Cardiac septum (tissue), 1 donor: ENCODE measurements at regions not wholly inside any gene's neighbourhood (a gene's known extent, or its start where the extent isn't known, plus 50 kb on each side); places are given as distances from the start of the nearest gene placed in this dataset.

Experiments used
- DNase-seq: peaks from one replicate; pipeline ENCODE4 v3.0.0-alpha.2; 2020; ENCODE audit warnings: low spot score
- intact Hi-C: fragments of 100-400 bp; cut with DNase I; formaldehyde crosslinking; loops from one replicate; pipeline ENCODE4 v1.14.0; 2022
- donor health status: DM: no; HTN: no; CAD: no.

DNA sequence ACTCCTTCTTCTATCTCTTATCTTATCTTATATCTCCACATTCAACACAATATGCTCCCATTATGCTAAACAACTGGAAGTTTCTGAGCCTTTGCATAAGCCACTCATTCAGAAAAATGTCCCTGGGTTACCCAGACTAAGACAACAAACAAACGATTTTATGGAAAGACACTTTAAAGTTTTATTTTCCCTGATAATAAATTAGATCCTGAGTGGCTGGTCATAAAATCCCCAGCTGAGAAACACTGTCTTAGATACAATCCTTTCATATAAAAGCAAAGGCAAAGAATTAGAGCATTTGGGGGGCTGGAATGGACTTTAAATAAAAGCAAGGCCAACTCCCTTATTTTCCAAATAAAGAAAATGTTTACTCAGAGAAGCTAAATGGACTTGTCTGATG is 322.3 kb downstream of the GBE1 start:
- intact Hi-C loops = no loop called here
- DNase-seq = no peak

DNA sequence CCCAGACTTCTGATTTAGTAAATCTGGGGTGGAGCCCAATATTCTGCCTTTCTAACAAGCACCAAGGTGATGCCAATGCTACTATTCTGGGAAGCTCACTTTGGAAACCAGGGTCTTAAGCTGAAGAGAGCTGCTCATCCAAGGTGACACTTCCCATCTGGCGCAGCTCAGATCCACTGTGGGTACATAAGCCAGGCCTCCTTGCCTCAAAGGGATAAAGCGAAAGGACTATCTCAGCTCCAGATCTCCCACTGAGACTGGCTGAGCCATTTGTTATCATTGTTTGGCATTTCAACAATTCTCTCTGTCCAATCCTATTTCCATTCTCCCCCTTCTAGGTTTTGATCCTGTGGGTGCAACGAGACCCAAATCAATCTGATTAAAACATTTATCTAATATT is 323.8 kb downstream of the GBE1 start:
- intact Hi-C loops = no loop called here
- no peak for DNase-seq

DNA sequence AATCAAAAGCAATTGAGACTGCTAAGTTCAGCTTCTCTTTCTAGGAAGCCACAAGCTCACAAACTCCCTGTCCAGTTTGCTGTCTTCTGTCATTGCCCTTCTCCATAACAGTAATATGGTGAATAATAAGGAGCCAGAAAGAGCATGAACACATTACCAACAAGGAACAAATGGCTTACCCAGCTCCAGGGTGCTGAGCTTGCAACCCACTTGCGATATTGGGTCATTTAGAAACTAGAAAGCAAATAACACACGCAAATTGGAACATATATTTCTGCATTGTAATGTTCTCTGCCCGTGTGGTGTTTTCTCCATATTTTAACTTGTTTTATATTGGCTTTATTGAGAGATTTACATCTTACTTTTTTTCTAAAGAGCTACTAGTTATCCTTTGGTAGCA is 325.3 kb downstream of the GBE1 start:
- DNase-seq = no peak
- intact Hi-C loops = no loop called here

DNA sequence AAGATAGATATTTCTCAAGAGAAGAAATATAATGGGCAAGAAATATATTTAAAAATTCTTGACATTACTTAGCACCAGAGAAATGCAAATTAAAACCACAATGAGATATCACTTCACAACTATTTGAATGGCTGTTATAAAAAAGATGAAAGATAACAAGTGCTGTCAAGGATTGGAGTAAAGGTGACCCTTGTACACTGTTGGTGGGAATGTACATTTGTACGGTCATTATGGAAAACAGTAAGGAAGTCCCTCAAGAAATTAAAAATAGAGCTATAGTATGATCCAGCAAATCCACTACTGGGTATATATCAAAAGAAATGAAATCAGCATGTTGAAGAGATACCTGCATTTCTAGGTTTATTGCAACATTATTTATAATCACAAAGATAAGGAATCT is 326.4 kb downstream of the GBE1 start:
- intact Hi-C loops = no loop called here
- no peak for DNase-seq

DNA sequence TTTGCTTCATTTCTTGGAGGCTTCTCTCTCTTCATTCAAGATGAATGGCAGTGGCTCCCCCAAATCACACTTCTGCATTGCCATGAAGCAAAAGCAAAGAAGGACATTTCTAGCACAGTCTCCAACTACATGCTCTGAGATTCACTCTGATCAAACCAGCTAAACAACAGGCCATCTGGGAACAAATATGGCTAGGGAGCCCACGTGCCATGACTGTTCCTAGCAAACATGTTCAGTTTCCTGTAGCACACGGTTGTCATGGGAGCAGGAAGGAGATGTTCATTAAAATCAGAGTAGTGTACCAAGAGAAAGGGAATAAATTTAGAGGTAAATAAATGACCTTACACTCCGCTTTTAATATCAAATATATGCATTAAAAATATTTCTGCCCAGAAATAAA is 327.3 kb downstream of the GBE1 start:
- DNase-seq = no peak
- intact Hi-C loops = no loop called here

DNA sequence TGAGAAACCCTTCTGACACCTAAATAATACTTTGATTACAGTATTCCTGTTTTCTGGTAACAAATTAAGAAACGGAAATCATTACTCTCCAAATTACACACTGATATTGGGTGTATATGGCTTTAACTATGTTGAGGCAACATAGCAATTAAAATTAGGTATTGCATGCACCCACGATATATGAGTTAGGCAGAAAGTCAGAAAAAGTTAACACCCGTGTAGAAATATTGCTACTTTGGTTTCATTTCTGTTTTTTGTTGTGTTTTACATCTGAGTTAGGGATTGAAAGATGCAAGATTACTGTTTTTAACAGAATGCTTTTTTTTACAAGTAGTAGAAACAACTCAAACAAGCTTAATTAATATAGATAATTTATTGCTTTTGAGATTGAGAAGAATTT is 327.8 kb downstream of the GBE1 start:
- intact Hi-C loops = no loop called here
- no peak for DNase-seq

DNA sequence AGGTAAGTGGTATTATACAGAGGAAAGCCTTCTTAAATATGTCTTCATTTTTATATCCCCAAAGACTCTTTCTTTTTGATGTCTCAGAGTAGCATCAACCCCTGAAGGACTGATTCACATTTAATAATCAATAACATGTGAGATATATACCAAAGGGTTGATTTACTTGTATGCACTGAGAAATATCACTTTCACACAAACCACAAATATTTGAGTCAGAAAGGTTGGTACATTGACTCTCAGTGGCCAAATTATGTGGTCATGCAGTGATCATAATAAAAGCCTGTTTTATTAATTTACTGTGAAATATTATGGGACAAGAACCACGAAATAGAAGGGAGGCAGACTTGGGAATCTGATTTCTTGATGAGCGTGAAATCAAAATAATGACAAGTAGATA is 329.0 kb downstream of the GBE1 start:
- intact Hi-C loops = no loop called here
- no peak for DNase-seq

DNA sequence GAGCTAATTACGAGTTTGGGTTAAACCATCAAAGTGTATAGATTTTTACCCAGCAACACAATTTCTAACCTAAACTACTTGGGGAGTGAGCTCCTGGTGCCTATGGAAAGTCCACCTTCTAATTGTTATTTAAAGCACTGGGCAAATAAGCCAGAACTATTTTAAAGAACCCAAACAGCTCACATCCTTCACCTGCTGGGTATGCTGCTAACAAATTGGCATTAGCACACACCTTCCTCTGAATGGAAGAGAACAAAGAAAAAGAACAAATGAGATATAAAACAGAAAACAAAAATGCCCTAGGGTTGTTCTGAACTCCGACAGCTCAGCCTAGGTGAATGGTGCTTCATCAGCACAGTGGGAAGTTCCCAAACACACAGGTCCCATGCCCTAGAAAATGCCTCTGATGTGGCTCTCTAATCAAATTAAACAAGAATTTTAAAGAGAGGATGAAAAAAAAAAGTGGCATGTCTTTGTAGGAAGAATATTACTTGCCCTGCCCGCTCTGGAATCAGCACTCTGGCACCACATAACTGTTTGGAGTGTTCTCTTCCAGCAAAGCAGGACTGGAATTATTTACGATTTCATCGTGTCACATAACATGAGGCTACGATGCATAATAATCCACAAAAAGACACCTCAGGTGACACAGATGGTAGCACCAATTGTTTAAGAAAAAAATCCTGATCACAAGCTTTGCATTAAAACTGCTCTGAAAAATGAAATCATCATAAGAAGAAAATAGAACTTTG is 334.4 kb downstream of the GBE1 start:
- intact Hi-C loops = loop anchor here (10.0 kb wide), 1 partner anchor 218 kb away; no protein-coding TSS in a partner anchor
- DNase-seq = no peak

DNA sequence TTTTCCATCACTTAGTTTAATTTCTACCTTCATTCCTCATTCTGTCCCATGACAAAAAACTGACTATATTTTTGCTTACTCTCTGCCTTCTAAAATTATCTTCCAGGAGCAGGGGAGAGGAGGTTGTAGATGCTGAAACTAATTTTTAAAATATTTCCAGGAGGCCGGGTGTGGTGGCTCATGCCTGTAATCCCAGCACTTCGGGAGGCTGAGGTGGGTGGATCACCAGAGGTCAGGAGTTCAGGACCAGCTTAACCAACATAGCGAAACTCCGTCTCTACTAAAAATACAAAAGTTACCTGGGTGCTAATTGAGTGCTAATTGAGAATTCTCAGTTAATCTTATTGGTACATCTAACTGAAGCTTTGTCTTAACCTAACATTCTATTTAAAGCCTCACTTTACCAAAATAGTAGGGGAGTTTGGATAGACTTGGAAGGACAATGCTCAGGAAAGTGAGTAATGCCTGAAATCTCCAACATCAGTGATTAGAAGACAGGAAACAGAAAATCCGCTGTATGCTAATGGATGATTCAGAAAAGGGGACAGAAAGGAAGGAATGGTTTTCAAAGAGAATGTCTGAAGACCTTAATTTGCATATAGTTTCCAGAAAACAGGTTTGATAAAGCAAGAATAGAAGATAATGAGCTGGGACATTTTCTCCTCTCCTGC is 336.1 kb downstream of the GBE1 start:
- intact Hi-C loops = loop anchor here (10.0 kb wide), 1 partner anchor 219 kb away; no protein-coding TSS in a partner anchor
- no peak for DNase-seq

DNA sequence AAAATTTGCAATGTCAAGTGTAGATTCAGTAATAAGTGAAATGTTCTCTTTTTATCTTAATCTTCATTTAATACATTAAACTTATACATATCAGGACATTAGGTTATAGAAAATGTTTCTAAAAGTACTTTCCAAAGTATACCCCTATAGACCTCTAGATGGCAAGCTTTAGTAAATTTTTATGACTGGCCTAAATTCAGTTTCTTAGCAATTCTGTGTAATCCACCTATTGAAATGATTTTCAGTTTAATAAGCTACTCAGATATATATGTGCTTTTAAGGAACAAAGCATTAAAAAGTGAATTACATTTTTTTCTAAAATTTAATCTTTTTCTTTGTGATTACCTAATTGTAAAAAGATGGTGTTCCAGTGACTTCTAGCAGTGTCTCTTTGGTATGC is 342.2 kb downstream of the GBE1 start:
- intact Hi-C loops = loop anchor here (10.0 kb wide), 1 partner anchor 346 kb away; the partner anchor contains the start of gene GBE1
- DNase-seq = no peak

DNA sequence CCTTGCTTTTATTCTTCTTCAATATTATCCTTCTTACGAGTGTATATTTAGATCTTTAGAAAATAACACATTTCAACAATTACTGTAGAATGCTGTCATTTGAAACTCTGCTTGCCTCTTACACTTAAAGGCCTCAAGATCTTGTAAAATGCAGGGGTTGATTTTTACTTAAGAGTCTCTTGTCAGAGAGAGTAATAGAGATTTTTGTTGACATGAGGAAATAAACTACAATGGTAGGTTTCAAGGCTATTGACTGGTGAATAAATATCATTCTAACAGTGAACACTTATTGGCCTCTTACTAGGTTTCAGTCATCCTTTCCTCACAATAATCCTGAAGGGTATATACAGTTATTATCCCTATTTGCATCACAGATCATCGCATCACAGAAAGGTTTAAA is 344.6 kb downstream of the GBE1 start:
- intact Hi-C loops = loop anchor here (10.0 kb wide), 1 partner anchor 348 kb away; the partner anchor contains the start of gene GBE1
- DNase-seq = no peak

DNA sequence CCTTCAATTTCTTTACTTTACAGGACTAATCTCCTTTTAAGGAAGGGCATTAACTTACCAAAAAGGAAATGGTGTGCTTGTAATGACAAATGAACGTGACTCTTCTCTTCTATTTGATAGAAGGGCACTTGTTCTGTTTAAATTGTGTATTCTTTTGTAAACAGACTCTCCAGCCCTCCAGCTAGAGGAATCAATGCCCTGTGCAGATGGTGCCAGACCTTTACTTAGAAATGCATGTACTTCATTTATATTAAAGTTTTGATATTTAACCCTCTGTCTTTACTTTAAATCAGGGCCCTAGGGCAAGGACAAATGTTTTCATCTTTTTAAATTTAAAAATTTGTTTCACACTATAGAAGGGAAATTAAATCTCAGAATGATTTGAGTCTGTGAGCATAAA is 355.1 kb downstream of the GBE1 start:
- no peak for DNase-seq
- intact Hi-C loops = no loop called here

DNA sequence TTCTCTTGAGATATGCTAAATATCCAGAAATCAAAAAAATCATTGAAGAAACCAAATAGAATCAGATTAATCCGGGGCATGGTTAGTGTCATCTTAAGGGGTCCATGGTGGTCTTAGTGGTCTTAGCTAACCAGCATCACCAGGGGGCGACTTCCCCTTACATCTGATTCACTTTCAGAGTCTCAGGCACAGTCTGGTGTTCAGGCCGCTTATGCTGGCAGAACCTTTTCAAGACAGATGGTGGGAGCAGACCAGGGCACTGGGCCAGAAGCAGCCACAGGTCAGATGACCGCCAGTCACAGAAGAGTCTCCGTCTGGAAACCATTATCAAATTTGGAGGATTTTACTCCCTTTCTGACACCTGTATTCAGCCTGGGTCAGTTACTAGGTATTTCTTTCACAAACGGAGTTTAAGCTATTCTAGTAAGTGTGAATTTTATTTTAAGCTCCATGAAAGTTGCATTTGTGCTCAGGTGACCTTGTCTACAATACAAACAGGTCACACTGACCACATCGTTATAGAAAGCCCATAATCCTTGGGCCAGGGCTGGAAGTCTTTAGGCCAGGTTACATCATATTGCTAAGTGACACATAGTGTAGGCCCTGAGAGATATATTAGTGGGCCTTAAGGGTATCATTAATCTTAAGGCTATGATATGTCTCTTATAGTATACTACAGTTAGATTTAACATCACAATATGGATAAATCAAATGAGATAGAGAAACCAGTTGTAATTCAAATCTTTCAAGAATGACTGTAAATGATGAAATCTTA is 365.5 kb downstream of the GBE1 start:
- intact Hi-C loops = no loop called here
- no peak for DNase-seq

DNA sequence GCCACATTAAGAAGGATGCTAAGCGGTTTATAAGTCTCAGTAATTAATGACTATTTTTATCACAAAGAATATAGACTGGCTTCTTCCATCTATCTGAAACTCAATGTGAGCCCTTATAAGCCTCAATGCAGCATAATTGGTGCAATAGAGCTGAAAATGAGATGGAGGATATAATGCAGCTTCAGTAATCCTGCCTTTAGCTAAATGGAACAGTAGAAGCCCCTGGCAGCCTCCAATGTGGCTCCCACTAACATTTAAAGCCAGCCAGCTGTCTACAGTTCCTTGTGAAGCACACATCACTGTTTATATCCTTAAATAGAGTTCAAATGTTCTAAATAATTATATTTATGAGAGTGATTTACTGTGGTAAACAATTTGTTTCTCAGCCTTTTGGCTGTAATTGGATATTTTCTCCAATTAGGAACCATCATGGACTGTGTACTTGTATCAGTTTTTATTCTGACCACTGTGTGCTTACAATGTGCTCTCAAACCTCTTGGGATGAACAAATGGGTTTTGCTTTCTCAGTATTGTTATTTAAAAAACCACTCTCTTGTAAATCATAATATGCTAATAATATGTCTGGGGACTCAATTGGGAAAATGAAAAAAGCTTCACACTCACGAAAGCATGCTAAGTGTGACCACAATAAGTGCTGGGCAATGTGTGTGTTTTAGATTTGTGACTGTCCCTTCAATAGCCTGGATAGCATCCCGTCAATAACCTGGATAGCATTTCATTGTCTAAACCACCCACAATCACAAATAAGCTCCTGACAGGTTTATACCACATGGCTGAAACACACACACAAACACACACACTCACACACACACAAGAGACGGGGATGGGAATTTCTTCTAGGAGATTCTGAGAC is 366.6 kb downstream of the GBE1 start:
- intact Hi-C loops = no loop called here
- no peak for DNase-seq

DNA sequence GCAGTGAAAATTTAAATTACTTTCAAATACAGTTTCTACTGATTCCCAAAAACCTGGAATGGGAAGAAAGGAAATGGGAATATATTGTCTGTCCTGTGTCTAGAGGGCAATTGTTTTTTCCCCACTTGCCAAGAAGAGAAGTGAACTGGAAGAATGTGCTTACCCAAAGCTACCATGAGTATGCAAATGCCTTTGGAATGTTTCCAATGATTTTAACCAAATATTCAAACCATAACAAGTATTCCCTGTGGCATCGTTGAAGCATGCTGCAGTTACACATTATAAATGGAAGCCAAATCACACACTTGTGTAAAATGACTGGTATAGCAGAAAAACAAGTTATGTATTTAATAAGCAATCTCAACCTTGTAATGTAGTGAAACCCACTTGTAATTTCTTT is 368.2 kb downstream of the GBE1 start:
- no peak for DNase-seq
- intact Hi-C loops = no loop called here

DNA sequence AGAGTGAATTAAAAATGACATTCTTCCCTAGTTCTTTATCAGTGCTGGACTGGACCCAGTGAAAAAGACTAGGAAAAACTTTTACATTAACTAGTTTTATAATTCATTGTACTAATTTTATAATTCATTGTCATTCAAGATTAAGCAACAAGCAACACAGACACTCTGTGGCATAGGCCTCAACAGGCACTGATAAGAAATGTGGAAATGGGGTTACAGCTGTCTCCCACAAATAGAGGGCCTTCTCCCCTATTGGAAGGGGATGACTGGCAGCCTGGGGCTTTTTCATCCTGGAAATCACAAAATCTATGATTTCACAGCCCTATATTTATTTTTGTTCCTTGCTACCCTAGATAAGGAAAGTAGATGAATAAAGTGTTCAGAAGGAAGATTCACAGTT is 370.6 kb downstream of the GBE1 start:
- intact Hi-C loops = no loop called here
- DNase-seq = no peak

DNA sequence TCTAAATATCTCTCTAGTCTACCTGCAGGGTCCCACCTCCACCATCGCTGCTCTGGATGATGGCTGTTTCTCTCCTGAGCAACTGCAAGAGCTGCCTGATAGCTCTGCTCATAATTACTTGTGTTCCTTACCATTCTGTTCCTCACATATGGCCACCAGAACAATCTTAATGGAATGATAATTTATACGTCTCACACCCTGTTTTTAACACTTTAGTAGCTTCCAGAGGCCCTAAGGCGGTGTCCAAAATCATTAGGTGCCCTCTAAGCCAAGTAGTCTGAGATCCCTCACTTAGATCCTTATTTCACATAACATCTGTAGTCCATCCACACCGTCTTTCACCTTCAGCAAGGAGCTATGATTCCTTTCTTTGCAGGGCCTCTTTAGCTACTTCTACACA is 373.3 kb downstream of the GBE1 start:
- DNase-seq = no peak
- intact Hi-C loops = no loop called here

DNA sequence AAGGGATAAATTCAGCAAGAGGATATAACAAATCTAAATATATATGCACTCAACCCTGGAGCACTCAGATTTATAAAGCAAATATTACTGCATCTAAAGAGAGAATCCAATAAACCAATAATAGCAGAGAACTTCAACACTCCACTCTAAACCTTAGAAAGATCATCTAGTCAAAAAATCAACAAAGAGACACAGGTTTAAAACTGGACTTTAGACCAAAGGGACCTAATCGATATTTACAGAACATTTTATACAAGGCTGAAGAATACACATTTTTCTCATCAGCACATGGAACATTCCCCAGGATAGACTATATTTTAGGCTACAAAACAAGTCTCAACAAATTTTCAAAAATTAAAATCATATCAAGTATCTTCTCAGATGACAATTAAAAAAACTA is 379.0 kb downstream of the GBE1 start:
- intact Hi-C loops = no loop called here
- DNase-seq = no peak

DNA sequence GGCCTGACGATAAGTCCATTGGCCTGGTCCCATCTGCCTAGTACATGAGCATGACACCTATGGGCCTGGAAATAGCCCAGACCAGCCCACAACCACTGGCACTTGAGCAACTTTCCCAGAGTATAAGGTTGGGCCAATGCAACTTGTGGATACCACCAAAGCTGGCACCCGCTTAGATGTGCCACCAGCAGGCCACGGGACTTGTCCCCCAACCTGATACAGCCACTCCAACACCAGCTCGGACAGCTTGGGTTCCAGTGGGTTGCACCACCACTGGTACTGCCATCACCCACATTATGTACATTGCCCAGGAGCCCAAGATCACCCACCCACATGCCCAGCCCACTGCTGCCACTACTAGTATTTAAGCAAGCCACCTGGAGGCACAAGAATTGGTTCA is 381.2 kb downstream of the GBE1 start:
- intact Hi-C loops = no loop called here
- no peak for DNase-seq
